Bronchial epithelial cell (primary cell): ENCODE measurements at regions not wholly inside any gene's neighbourhood (a gene's known extent, or its start where the extent isn't known, plus 50 kb on each side); places are given as distances from the start of the nearest gene placed in this dataset.

ENCODE experiments used
- DNase-seq: peaks from one replicate; pipeline ENCODE4 v3.0.0-alpha.2; 2010; ENCODE audit warnings: low read depth
- FAIRE-seq: peaks from 2 replicates; lab custom pipeline; 2011; peaks lifted over from hg19 to GRCh38; lab: Jason Lieb, UNC
- H3K27me3 ChIP-seq: 2 replicates; pipeline ENCODE4 v1.5.1; 2011; ENCODE audit warnings: low read length; ENCODE audit not compliant: control insufficient read depth, insufficient read depth
- H3K36me3 ChIP-seq: 2 replicates; pipeline ENCODE4 v1.5.1; 2011; ENCODE audit warnings: low read length; ENCODE audit not compliant: control insufficient read depth, insufficient read depth
- H3K4me3 ChIP-seq: 2 replicates; pipeline ENCODE4 v1.5.1; 2011; ENCODE audit warnings: mild to moderate bottlenecking, low read depth, low read length, control low read depth
- TF ChIP-seq, protein P1 (sequence below): IDR thresholded peaks from 2 replicates; pipeline ENCODE4 v1.5.1; 2011; ENCODE audit warnings: mild to moderate bottlenecking, moderate library complexity, low read length, control low read depth, inconsistent platforms; ENCODE audit not compliant: insufficient read depth, severe bottlenecking

DNA sequence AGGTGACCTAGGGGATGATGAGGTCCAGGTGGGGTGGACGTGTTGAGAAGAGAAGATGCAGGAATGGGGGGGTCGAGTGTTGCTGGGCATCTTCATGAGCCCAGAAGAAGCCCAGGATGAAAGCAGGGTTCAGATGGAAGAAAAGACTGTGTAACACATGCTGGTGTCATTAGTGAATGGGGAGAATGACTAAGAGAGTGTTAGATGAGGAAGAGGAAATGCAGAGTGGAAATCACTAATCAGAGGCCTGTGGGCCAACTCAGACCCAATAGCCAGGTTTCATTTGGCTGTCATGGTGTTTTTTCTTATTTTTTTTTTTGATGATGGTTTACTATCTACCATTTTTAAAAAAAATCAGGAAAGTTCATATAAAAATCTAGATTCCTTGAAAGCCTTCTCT lies 180.8 kb upstream of the CAMK1G start:
- peak; percentile 79 for DNase-seq
- FAIRE-seq = no peak
- TF ChIP-seq, protein P1, sequence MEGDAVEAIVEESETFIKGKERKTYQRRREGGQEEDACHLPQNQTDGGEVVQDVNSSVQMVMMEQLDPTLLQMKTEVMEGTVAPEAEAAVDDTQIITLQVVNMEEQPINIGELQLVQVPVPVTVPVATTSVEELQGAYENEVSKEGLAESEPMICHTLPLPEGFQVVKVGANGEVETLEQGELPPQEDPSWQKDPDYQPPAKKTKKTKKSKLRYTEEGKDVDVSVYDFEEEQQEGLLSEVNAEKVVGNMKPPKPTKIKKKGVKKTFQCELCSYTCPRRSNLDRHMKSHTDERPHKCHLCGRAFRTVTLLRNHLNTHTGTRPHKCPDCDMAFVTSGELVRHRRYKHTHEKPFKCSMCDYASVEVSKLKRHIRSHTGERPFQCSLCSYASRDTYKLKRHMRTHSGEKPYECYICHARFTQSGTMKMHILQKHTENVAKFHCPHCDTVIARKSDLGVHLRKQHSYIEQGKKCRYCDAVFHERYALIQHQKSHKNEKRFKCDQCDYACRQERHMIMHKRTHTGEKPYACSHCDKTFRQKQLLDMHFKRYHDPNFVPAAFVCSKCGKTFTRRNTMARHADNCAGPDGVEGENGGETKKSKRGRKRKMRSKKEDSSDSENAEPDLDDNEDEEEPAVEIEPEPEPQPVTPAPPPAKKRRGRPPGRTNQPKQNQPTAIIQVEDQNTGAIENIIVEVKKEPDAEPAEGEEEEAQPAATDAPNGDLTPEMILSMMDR = no peak
- Histone ChIP-seq H3K36me3 (no peaks in the 10 kb centered on the region), H3K27me3 (no peaks in the 10 kb centered on the region), H3K4me3 (no peak overlapping the region)

DNA sequence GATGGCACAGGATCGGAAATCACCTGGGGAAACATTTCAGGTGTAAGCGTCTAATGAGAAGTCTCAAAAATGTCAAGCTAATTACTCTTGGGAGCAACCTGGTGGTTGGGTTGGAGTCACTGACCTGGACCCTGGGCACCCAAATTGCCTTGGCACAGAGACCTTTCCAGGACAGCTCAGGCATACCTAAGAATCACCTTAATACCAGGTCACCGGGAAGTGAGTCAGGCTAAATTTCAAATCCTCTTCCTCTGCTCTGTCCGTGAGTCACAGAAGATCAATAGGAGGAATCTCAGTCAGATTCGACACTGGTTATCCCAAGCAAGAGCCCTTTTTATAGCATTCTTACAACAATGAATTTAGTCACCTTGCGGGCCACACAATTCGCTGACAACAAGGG lies 179.6 kb upstream of the CAMK1G start:
- Histone ChIP-seq H3K36me3 (no peaks in the 10 kb centered on the region), H3K27me3 (no peaks in the 10 kb centered on the region), H3K4me3 (no peak overlapping the region)
- FAIRE-seq (peak; percentile 83), DNase-seq (peak; percentile 90)
- TF ChIP-seq, protein P1 = no peak

DNA sequence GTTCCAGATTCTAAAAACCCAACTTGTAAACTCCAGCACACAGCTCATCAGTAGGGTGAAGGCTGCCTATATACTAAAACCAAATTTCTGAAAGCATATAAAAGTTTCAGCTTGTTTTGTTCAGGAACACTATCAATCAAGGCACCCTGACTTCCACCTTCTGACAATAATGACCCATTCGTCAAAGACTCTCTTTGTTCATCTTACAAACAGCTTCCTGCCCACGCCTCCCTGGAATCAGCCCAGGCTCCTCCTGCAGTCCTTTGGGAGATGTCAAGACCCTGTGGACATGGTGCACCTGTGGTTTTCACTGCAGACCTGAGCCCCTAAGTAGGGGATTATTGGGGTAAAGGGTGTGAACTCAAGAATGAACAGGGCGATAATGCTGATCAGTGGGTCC lies 178.9 kb upstream of the CAMK1G start:
- DNase-seq = peak; percentile 69
- H3K4me3 ChIP-seq = no peak overlapping the region

DNA sequence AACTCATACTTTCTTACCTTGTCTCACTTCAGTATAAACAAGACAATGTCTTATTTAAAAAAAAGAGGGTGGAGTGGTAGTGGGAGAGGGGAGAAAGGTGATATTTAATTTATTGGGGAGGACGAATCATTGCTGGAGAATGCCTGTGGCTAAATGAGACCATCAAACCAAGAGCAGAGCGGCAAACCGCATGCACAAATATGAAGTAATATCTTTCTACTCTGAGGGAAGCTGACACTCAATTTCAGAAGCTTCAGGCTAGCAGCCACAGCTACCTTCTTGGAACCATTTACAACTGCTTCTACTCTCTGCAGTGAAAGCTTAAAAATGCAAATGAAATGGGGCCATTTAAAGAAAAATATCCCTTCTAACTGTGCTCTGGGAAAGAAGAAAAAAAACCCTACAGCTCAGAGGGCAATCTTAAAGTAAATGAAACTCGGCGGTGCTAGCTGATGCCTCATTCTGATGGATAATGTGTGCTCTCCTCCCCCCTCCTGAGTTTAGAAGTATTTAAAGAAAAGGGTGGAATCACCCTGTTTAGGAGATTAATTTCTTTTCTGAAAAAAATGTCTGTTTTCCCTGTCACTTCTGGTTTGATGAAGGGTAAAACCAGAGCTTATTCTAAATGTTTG lies 178.2 kb upstream of the CAMK1G start:
- Histone ChIP-seq H3K36me3 (no peaks in the 10 kb centered on the region), H3K4me3 (no peak overlapping the region), H3K27me3 (no peaks in the 10 kb centered on the region)
- DNase-seq (peak; percentile 69), FAIRE-seq (no peak)
- TF ChIP-seq, protein P1 = no peak

More for the DNA sequence above, 178.9 kb upstream of the CAMK1G start:
- TF ChIP-seq, protein P1 = no peak
- Histone ChIP-seq H3K36me3 (no peaks in the 10 kb centered on the region), H3K27me3 (no peaks in the 10 kb centered on the region)
- no peak for FAIRE-seq

DNA sequence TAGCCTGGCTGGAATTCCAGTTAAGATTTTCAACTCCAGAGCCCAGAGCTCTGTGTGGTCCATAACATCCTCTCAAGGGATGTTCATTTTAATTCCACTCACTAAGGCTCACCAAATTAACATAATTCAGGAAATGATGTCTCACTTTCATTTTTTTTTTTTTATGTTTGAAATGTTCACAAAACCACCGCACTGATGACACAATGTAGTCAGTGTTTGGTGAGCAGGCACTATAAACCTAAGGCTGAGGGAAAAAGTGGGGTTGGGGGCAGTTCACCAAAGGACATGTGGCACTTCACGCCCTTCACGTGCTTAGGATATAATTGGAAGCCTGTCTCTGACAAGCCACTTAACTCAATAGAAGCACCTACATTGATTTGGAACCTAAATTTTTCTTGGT lies 177.3 kb upstream of the CAMK1G start:
- TF ChIP-seq, protein P1 = no peak
- H3K4me3 ChIP-seq = no peak overlapping the region
- no peaks in the 10 kb centered on the region for H3K36me3 ChIP-seq
- no peaks in the 10 kb centered on the region for H3K27me3 ChIP-seq
- peak; percentile 64 for DNase-seq
- FAIRE-seq = no peak

GRCh38 chr1:209406595-209406994 lies 176.9 kb upstream of the CAMK1G start:
- H3K36me3 ChIP-seq = no peaks in the 10 kb centered on the region
- no peak overlapping the region for H3K4me3 ChIP-seq
- H3K27me3 ChIP-seq = no peaks in the 10 kb centered on the region
- TF ChIP-seq, protein P1 = no peak
- DNase-seq = no peak
- no peak for FAIRE-seq
